B cell (primary cell): ENCODE measurements at regions not wholly inside any gene's neighbourhood (a gene's known extent, or its start where the extent isn't known, plus 50 kb on each side); places are given as distances from the start of the nearest gene placed in this dataset.

Experiments used
- EZH2 ChIP-seq: IDR thresholded peaks from 2 replicates; pipeline ENCODE4 v1.6.1; 2012; ENCODE audit warnings: borderline replicate concordance, low read depth, mild to moderate bottlenecking, moderate library complexity, low read length; ENCODE audit not compliant: insufficient read depth, poor library complexity, severe bottlenecking
- TF ChIP-seq, protein P1 (sequence below): fragments of 200-600 bp; IDR thresholded peaks from one replicate; pipeline ENCODE4 v1.8.0; 2022; ENCODE audit warnings: antibody characterized with exemption, mild to moderate bottlenecking

DNA sequence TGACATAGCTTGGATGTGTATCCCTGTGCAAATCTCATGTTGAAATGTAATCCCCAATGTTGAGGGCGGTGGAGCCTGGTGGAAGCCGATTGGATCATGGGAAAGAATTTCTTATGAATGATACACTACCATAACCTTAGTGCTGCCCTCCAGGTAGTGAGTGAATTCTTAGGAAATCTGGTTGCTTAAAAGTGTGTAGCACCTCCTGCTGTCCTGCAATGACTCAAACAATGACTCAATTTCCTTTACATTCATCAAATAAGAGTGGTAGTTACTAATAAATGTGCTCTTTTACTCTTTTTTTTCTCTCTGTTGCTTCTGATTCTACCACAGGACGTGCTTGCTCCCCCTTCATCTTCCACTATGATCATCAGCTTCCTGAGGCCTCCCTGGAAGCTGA lies 1696.0 kb upstream of the CDH9 start:
- TF ChIP-seq, protein P1, sequence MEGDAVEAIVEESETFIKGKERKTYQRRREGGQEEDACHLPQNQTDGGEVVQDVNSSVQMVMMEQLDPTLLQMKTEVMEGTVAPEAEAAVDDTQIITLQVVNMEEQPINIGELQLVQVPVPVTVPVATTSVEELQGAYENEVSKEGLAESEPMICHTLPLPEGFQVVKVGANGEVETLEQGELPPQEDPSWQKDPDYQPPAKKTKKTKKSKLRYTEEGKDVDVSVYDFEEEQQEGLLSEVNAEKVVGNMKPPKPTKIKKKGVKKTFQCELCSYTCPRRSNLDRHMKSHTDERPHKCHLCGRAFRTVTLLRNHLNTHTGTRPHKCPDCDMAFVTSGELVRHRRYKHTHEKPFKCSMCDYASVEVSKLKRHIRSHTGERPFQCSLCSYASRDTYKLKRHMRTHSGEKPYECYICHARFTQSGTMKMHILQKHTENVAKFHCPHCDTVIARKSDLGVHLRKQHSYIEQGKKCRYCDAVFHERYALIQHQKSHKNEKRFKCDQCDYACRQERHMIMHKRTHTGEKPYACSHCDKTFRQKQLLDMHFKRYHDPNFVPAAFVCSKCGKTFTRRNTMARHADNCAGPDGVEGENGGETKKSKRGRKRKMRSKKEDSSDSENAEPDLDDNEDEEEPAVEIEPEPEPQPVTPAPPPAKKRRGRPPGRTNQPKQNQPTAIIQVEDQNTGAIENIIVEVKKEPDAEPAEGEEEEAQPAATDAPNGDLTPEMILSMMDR: no peak
- TF ChIP-seq EZH2: no peak
